SK-N-SH treated with all-trans-retinoic acid at 6 μM for 48 hours (cell line): ENCODE measurements at regions not wholly inside any gene's neighbourhood (a gene's known extent, or its start where the extent isn't known, plus 50 kb on each side); places are given as distances from the start of the nearest gene placed in this dataset.
"Not testable (repeated sequence)": the region's sequence is repeated elsewhere in the genome, so short reads cannot be mapped to it uniquely, and the experiment has no call there.

Experiments used
- ATAC-seq: fragments of 200-7000 bp; cut with Tn5 transposase; 3 replicates; pipeline ENCODE4 v1.9.1; 2020; ENCODE audit warnings: mild to moderate bottlenecking, moderate library complexity
- ARNTL ChIP-seq: fragments of 450-650 bp; formaldehyde crosslinking; IDR thresholded peaks from 2 replicates; pipeline ENCODE4 v1.5.0; 2020; ENCODE audit warnings: low read depth, mild to moderate bottlenecking, moderate library complexity, borderline replicate concordance
- BACH2 ChIP-seq: fragments of 250-450 bp; sonication (Bioruptor Pico); IDR thresholded peaks from 2 replicates; pipeline ENCODE4 v1.9.0; 2021; ENCODE audit warnings: mild to moderate bottlenecking, borderline replicate concordance
- CSDC2 ChIP-seq: fragments of 250-450 bp; sonication (Bioruptor Pico); IDR thresholded peaks from 2 replicates; pipeline ENCODE4 v1.5.0; 2020; ENCODE audit warnings: mild to moderate bottlenecking, moderate library complexity
- ESRRG ChIP-seq: fragments of 250-450 bp; sonication (Bioruptor Pico); IDR thresholded peaks from 2 replicates; pipeline ENCODE4 v1.6.1; 2021; ENCODE audit warnings: mild to moderate bottlenecking
- GLIS3 ChIP-seq: fragments of 250-450 bp; sonication (Bioruptor Pico); IDR thresholded peaks from 2 replicates; pipeline ENCODE4 v1.5.0; 2020; ENCODE audit warnings: mild to moderate bottlenecking, moderate library complexity
- ISL1 ChIP-seq: fragments of 250-450 bp; sonication (Bioruptor Pico); IDR thresholded peaks from 2 replicates; pipeline ENCODE4 v2.1.2; 2022; ENCODE audit warnings: mild to moderate bottlenecking, moderate library complexity
- OSR1 ChIP-seq: fragments of 250-450 bp; sonication (Bioruptor Pico); IDR thresholded peaks from 2 replicates; pipeline ENCODE4 v1.8.0; 2022; ENCODE audit warnings: moderate library complexity, mild to moderate bottlenecking, inconsistent platforms
- PPARA ChIP-seq: fragments of 250-450 bp; sonication (Bioruptor Pico); IDR thresholded peaks from 2 replicates; pipeline ENCODE4 v1.5.0; 2020; ENCODE audit warnings: mild to moderate bottlenecking, borderline replicate concordance
- SNAI2 ChIP-seq: fragments of 250-450 bp; sonication (Bioruptor Pico); IDR thresholded peaks from 2 replicates; pipeline ENCODE4 v1.5.0; 2020; ENCODE audit warnings: mild to moderate bottlenecking, moderate library complexity
- TOX ChIP-seq: fragments of 250-450 bp; sonication (Bioruptor Pico); IDR thresholded peaks from 2 replicates; pipeline ENCODE4 v1.8.0; 2021; ENCODE audit warnings: mild to moderate bottlenecking, moderate library complexity, borderline replicate concordance
- ZC3H10 ChIP-seq: fragments of 250-450 bp; sonication (Bioruptor Pico); IDR thresholded peaks from 2 replicates; pipeline ENCODE4 v1.5.1; 2021; ENCODE audit warnings: mild to moderate bottlenecking, moderate library complexity
- ZFP30 ChIP-seq: fragments of 450-650 bp; formaldehyde crosslinking; IDR thresholded peaks from 2 replicates; pipeline ENCODE4 v1.5.0; 2022; ENCODE audit warnings: mild to moderate bottlenecking, moderate library complexity
- ZNF565 ChIP-seq: fragments of 450-650 bp; formaldehyde crosslinking; conservative IDR thresholded peaks from 2 replicates; pipeline ENCODE4 v1.5.0; 2020; ENCODE audit warnings: low read depth, mild to moderate bottlenecking, moderate library complexity
- ZNF70 ChIP-seq: fragments of 450-650 bp; formaldehyde crosslinking; IDR thresholded peaks from 2 replicates; pipeline ENCODE4 v1.5.0; 2020; ENCODE audit warnings: mild to moderate bottlenecking, moderate library complexity
- ZNF8 ChIP-seq: fragments of 450-650 bp; formaldehyde crosslinking; IDR thresholded peaks from 2 replicates; pipeline ENCODE4 v1.5.0; 2020; ENCODE audit warnings: mild to moderate bottlenecking, moderate library complexity
- TF ChIP-seq, protein P1 (sequence below): fragments of 250-450 bp; sonication (Bioruptor Pico); IDR thresholded peaks from 2 replicates; pipeline ENCODE4 v1.8.0; 2021; ENCODE audit warnings: low read depth, mild to moderate bottlenecking, moderate library complexity, borderline replicate concordance
- TF ChIP-seq, protein P2 (sequence below): fragments of 250-450 bp; sonication (Bioruptor Pico); IDR thresholded peaks from 2 replicates; pipeline ENCODE4 v1.5.1; 2020; ENCODE audit warnings: low read depth, mild to moderate bottlenecking, moderate library complexity
- TF ChIP-seq, protein P3 (sequence below): fragments of 250-450 bp; sonication (Bioruptor Pico); IDR thresholded peaks from 2 replicates; pipeline ENCODE4 v1.5.1; 2021; ENCODE audit warnings: mild to moderate bottlenecking, moderate library complexity

DNA sequence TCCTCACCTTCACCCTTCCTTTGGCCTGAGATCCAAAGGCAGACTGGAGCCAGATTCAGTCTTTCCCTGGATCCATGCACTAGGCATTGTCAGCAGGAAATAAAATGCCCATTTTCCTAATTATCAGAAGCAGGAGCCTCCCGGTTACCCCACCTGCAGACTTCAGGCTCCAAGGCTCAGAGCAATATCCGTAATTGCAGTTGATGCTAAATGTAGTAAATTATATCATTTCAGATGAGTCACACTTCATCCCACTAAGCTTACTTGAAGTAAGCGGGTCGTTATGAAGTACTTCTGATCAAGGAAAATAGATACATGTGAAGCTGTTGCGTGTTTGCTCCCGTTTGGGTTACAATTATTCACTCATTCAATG is 110.7 kb upstream of the SFSWAP start:
- ATAC-seq: no peak

DNA sequence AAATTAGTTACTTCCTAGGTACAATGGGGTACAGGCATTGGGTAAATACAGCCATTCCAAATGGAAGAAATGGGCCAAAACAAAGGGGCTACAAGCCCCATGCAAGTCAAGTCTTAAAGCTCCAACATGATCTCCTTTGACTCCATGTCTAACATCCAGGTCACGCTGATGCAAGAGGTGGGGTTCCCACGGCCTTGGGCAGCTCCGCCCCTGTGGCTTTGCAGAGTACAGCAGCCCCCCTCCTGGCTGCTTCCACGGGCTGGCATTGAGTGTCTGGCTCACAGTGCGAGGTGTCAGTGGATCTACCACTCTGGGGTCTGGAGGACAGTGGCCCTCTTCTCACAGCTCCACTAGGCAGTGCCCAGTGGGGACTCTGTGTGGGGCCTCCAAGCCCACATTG is 109.4 kb upstream of the SFSWAP start:
- not testable (repeated sequence) for ATAC-seq

More for the DNA sequence above, 110.7 kb upstream of the SFSWAP start:
- TF ChIP-seq TOX (no peak), ZNF565 (CRISPR knock-in tag) (no peak), ZNF8 (no peak), ZFP30 (CRISPR knock-in tag) (no peak), SNAI2 (CRISPR knock-in tag) (no peak), ARNTL (CRISPR knock-in tag) (no peak), ZC3H10 (no peak), BACH2 (CRISPR knock-in tag) (no peak)
- TF ChIP-seq, protein P1, sequence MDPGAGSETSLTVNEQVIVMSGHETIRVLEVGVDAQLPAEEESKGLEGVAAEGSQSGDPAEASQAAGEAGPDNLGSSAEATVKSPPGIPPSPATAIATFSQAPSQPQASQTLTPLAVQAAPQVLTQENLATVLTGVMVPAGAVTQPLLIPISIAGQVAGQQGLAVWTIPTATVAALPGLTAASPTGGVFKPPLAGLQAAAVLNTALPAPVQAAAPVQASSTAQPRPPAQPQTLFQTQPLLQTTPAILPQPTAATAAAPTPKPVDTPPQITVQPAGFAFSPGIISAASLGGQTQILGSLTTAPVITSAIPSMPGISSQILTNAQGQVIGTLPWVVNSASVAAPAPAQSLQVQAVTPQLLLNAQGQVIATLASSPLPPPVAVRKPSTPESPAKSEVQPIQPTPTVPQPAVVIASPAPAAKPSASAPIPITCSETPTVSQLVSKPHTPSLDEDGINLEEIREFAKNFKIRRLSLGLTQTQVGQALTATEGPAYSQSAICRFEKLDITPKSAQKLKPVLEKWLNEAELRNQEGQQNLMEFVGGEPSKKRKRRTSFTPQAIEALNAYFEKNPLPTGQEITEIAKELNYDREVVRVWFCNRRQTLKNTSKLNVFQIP (CRISPR knock-in tag): no peak

DNA sequence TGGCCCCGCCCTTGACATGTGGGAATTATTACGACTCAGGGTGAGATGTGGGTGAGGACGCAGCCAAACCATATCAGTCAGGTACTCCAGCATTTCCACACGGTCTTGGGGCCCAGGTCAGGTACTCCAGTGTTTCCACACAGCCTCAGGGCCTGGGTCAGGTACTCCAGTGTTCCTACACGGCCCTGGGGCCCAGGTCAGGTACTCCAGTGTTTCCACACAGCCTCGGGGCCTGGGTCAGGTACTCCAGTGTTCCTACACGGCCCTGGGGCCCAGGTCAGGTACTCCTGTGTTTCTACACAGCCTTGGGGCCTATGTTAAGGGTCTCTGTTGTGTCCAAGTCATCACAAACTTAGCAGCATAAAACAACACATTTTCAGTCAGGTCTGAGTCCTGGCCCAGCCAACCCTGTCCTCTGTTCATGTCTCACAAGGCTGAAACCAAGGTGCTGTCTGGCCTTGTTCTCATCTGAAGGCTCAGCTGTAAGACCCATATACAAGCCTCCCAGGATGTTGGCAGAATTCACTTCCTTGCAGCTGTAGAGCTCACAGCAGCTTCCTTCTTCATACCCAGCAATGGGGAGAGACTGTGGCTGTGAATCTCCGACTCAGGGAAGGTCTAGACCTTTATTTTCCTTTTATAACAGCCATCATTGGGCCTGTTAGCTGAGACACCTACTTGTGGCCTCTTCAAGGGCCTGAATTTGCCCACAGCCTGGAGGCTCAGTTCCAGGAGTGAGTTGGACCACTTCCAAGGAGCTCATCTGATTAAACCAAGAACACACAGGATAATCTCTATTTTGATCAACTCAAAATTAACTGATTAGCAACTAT is 107.6 kb upstream of the SFSWAP start:
- no peak for ATAC-seq
- TF ChIP-seq PPARA (no peak), SNAI2 (CRISPR knock-in tag) (no peak), OSR1 (CRISPR knock-in tag) (no peak)
- TF ChIP-seq, all 23 proteins: peak for 0

DNA sequence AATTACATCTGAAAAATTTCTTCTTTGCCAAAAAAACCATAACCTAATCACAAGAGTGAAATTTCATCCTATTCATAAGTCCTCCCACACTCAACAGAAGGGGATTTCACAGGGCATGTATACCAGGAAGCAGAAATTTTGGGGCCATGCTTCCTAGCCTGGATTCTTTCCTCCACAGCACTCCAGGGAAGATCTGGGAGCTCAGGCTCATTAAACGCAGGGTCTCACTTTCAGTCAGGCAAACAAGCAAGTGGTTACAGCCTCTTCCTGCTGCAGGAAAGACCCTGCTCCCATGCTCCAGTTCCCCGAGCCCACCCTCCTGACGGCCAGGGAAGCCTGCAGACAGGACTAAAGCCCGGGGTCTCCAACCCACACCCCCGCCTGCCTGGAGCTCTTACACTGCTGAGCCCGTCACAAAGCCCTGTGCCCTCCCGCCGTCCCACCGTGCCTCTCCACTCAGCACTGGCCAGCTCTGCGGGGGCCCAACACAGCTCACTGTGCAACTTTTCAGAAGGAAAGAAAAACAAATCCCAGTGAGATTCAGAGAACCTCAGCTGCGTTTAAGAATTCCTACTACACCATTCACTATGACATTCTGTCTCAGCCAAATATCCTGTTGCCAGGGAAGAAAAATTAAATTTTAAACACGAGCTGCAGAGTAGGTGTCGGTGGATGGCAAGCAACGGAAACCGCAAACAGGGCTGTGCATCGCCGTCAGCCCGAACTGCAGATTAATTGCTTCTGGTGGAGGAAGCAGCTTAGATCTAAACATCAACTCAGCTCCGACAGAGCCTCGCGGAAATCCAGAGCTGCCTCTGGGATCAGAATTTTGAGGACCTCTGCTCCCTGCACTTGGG is 106.7 kb upstream of the SFSWAP start:
- no peak for ATAC-seq
- no peak for TF ChIP-seq ZNF70
- TF ChIP-seq ZNF565 (CRISPR knock-in tag): no peak
- no peak for TF ChIP-seq ESRRG (CRISPR knock-in tag)
- TF ChIP-seq GLIS3 (CRISPR knock-in tag): no peak
- TF ChIP-seq CSDC2 (CRISPR knock-in tag): no peak
- TF ChIP-seq PPARA: no peak
- TF ChIP-seq ZFP30 (CRISPR knock-in tag): no peak
- no peak for TF ChIP-seq SNAI2 (CRISPR knock-in tag)

DNA sequence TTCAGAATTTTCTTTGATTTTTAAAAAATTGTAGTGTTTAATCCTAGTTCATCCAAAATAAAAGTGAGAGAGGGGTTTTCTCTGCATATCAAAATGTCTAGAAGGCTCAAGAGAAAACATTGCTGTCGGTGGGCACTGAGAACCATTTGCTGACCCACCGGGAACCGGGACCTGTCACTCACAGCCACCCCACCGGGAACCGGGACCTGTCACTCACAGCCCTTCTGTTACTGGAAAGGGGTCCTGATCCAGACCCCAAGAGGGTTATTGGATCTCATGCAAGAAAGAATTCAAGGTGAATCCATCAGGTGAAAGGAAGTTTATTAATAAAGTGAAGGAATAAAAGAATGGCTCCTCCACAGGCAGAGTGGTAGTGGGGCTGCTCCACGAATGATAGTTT is 106.0 kb upstream of the SFSWAP start:
- no peak for ATAC-seq
- TF ChIP-seq ESRRG (CRISPR knock-in tag): no peak
- no peak for TF ChIP-seq ZNF8
- no peak for TF ChIP-seq PPARA
- no peak for TF ChIP-seq BACH2 (CRISPR knock-in tag)
- TF ChIP-seq ZFP30 (CRISPR knock-in tag): no peak
- TF ChIP-seq, protein P2, sequence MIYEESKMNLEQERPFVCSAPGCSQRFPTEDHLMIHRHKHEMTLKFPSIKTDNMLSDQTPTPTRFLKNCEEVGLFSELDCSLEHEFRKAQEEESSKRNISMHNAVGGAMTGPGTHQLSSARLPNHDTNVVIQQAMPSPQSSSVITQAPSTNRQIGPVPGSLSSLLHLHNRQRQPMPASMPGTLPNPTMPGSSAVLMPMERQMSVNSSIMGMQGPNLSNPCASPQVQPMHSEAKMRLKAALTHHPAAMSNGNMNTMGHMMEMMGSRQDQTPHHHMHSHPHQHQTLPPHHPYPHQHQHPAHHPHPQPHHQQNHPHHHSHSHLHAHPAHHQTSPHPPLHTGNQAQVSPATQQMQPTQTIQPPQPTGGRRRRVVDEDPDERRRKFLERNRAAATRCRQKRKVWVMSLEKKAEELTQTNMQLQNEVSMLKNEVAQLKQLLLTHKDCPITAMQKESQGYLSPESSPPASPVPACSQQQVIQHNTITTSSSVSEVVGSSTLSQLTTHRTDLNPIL (CRISPR knock-in tag): no peak
- no peak for TF ChIP-seq OSR1 (CRISPR knock-in tag)
- no peak for TF ChIP-seq ISL1 (CRISPR knock-in tag)
- TF ChIP-seq ZNF70: no peak
- no peak for TF ChIP-seq ZC3H10
- TF ChIP-seq ARNTL (CRISPR knock-in tag): no peak
- no peak for TF ChIP-seq TOX
- TF ChIP-seq, protein P3, sequence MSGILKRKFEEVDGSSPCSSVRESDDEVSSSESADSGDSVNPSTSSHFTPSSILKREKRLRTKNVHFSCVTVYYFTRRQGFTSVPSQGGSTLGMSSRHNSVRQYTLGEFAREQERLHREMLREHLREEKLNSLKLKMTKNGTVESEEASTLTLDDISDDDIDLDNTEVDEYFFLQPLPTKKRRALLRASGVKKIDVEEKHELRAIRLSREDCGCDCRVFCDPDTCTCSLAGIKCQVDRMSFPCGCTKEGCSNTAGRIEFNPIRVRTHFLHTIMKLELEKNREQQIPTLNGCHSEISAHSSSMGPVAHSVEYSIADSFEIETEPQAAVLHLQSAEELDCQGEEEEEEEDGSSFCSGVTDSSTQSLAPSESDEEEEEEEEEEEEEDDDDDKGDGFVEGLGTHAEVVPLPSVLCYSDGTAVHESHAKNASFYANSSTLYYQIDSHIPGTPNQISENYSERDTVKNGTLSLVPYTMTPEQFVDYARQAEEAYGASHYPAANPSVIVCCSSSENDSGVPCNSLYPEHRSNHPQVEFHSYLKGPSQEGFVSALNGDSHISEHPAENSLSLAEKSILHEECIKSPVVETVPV (CRISPR knock-in tag): no peak
- TF ChIP-seq, protein P1 (CRISPR knock-in tag): no peak
